ENCODE measurements at regions not wholly inside any gene's neighbourhood (a gene's known extent, or its start where the extent isn't known, plus 50 kb on each side); places are given as distances from the start of the nearest gene placed in this dataset.

GRCh38 chr6:142009647-142010046 is 123.1 kb upstream of the GJE1 start:
- no peaks in the 10 kb centered on the region for H3K27me3 ChIP-seq (ENCODE audit: control insufficient read depth, insufficient read depth, low read length)
- H3K4me3 ChIP-seq (ENCODE audit: low read depth, low read length): no peak overlapping the region
- Mint-ChIP-seq H3K9me3 (peaks cover 0 to 3% (median 0%) of the 10 kb centered on the region in 7 donors), H3K4me3 (no peak overlapping the region), H3K4me1 (peaks cover 0 to 4% (median 0%) of the 10 kb centered on the region in 4 donors), H3K27me3 (no peaks in the 10 kb centered on the region), H3K27ac (no peak overlapping the region), H3K36me3 (no peaks in the 10 kb centered on the region)
- H3K27ac ChIP-seq (ENCODE audit: insufficient read depth, low read length, poor library complexity, severe bottlenecking): no peak overlapping the region
- H3K4me1 ChIP-seq (ENCODE audit: control insufficient read depth, insufficient read depth, low read length, poor library complexity, severe bottlenecking): no peaks in the 10 kb centered on the region
- DNase-seq (no peak), ATAC-seq (ENCODE audit: low read depth in 2 of 2) (no peak)
- H3K36me3 ChIP-seq (ENCODE audit: control insufficient read depth, insufficient read depth, low read length): no peaks in the 10 kb centered on the region
- H3K9me3 ChIP-seq (ENCODE audit: control insufficient read depth in 2 of 2, low read length in 2 of 2): no peaks in the 10 kb centered on the region

GRCh38 chr6:142008781-142009180 is 123.9 kb upstream of the GJE1 start:
- Histone ChIP-seq H3K27me3 (ENCODE audit: control insufficient read depth, insufficient read depth, low read length) (no peaks in the 10 kb centered on the region), H3K4me1 (ENCODE audit: control insufficient read depth, insufficient read depth, low read length, poor library complexity, severe bottlenecking) (no peaks in the 10 kb centered on the region), H3K27ac (ENCODE audit: insufficient read depth, low read length, poor library complexity, severe bottlenecking) (no peak overlapping the region), H3K36me3 (ENCODE audit: control insufficient read depth, insufficient read depth, low read length) (no peaks in the 10 kb centered on the region), H3K4me3 (ENCODE audit: low read depth, low read length) (no peak overlapping the region), H3K9me3 (ENCODE audit: control insufficient read depth in 2 of 2, low read length in 2 of 2) (no peaks in the 10 kb centered on the region)
- H3K9me3 Mint-ChIP-seq: peaks cover 0 to 3% (median 0%) of the 10 kb centered on the region in 7 donors
- DNase-seq (no peak), ATAC-seq (ENCODE audit: low read depth in 2 of 2) (no peak)
- H3K27ac Mint-ChIP-seq: no peak overlapping the region
- H3K36me3 Mint-ChIP-seq: no peaks in the 10 kb centered on the region
- no peak overlapping the region for H3K4me3 Mint-ChIP-seq
- peaks cover 0 to 4% (median 0%) of the 10 kb centered on the region in 4 donors for H3K4me1 Mint-ChIP-seq
- H3K27me3 Mint-ChIP-seq: no peaks in the 10 kb centered on the region

GRCh38 chr6:142008016-142008735 is 124.5 kb upstream of the GJE1 start:
- ATAC-seq (ENCODE audit: low read depth in 2 of 2): no peak
- Histone ChIP-seq H3K4me1 (ENCODE audit: control insufficient read depth, insufficient read depth, low read length, poor library complexity, severe bottlenecking) (no peaks in the 10 kb centered on the region), H3K27me3 (ENCODE audit: control insufficient read depth, insufficient read depth, low read length) (no peaks in the 10 kb centered on the region)

GRCh38 chr6:142005021-142005420 is 127.7 kb upstream of the GJE1 start:
- no peaks in the 10 kb centered on the region for H3K9me3 ChIP-seq (ENCODE audit: control insufficient read depth in 2 of 2, low read length in 2 of 2)
- H3K36me3 Mint-ChIP-seq: no peaks in the 10 kb centered on the region
- H3K27me3 ChIP-seq (ENCODE audit: control insufficient read depth, insufficient read depth, low read length): no peaks in the 10 kb centered on the region
- ATAC-seq (ENCODE audit: low read depth in 2 of 2): no peak
- no peaks in the 10 kb centered on the region for H3K4me1 Mint-ChIP-seq
- H3K27ac Mint-ChIP-seq: no peak overlapping the region
- H3K4me3 ChIP-seq (ENCODE audit: low read depth, low read length): no peak overlapping the region
- no peaks in the 10 kb centered on the region for H3K36me3 ChIP-seq (ENCODE audit: control insufficient read depth, insufficient read depth, low read length)
- H3K27ac ChIP-seq (ENCODE audit: insufficient read depth, low read length, poor library complexity, severe bottlenecking): no peak overlapping the region
- no peaks in the 10 kb centered on the region for H3K27me3 Mint-ChIP-seq
- no peak overlapping the region for H3K4me3 Mint-ChIP-seq
- DNase-seq: no peak
- H3K4me1 ChIP-seq (ENCODE audit: control insufficient read depth, insufficient read depth, low read length, poor library complexity, severe bottlenecking): no peaks in the 10 kb centered on the region
- H3K9me3 Mint-ChIP-seq: peaks cover 0 to 3% (median 1%) of the 10 kb centered on the region in 7 donors

More at GRCh38 chr6:142008016-142008735, 124.5 kb upstream of the GJE1 start:
- H3K4me3 ChIP-seq (ENCODE audit: low read depth, low read length): no peak overlapping the region
- no peaks in the 10 kb centered on the region for H3K36me3 ChIP-seq (ENCODE audit: control insufficient read depth, insufficient read depth, low read length)
- Mint-ChIP-seq H3K36me3 (no peaks in the 10 kb centered on the region), H3K9me3 (peaks cover 0 to 3% (median 0%) of the 10 kb centered on the region in 7 donors), H3K27me3 (no peaks in the 10 kb centered on the region), H3K4me1 (peaks cover 0 to 1% (median 0%) of the 10 kb centered on the region in 4 donors), H3K4me3 (no peak overlapping the region), H3K27ac (no peak overlapping the region)
- no peak for DNase-seq
- no peaks in the 10 kb centered on the region for H3K9me3 ChIP-seq (ENCODE audit: control insufficient read depth in 2 of 2, low read length in 2 of 2)
- H3K27ac ChIP-seq (ENCODE audit: insufficient read depth, low read length, poor library complexity, severe bottlenecking): no peak overlapping the region

- no peaks in the 10 kb centered on the region for H3K36me3 Mint-ChIP-seq
- ATAC-seq (ENCODE audit: low read depth in 2 of 2) (no peak), DNase-seq (no peak)
- H3K27ac Mint-ChIP-seq: no peak overlapping the region
- Histone ChIP-seq H3K27ac (ENCODE audit: insufficient read depth, low read length, poor library complexity, severe bottlenecking) (no peak overlapping the region), H3K27me3 (ENCODE audit: control insufficient read depth, insufficient read depth, low read length) (no peaks in the 10 kb centered on the region), H3K4me1 (ENCODE audit: control insufficient read depth, insufficient read depth, low read length, poor library complexity, severe bottlenecking) (no peaks in the 10 kb centered on the region), H3K4me3 (ENCODE audit: low read depth, low read length) (no peak overlapping the region), H3K36me3 (ENCODE audit: control insufficient read depth, insufficient read depth, low read length) (no peaks in the 10 kb centered on the region), H3K9me3 (ENCODE audit: control insufficient read depth in 2 of 2, low read length in 2 of 2) (no peaks in the 10 kb centered on the region)
- no peak overlapping the region for H3K4me3 Mint-ChIP-seq
- peaks cover 0 to 21% (median 2%) of the 10 kb centered on the region in 7 donors for H3K9me3 Mint-ChIP-seq
- H3K27me3 Mint-ChIP-seq: no peaks in the 10 kb centered on the region
- H3K4me1 Mint-ChIP-seq: no peaks in the 10 kb centered on the region
Measured at GRCh38 chr6:142002825-142003405, 129.8 kb upstream of the GJE1 start.

- Mint-ChIP-seq H3K4me3 (no peak overlapping the region), H3K4me1 (no peaks in the 10 kb centered on the region), H3K9me3 (peaks cover 2 to 34% (median 9%) of the 10 kb centered on the region in 7 donors), H3K27ac (no peak overlapping the region), H3K36me3 (no peaks in the 10 kb centered on the region), H3K27me3 (no peaks in the 10 kb centered on the region)
- Histone ChIP-seq H3K9me3 (ENCODE audit: control insufficient read depth in 2 of 2, low read length in 2 of 2) (peaks cover 0 to 2% of the 10 kb centered on the region in 2 experiments), H3K27ac (ENCODE audit: insufficient read depth, low read length, poor library complexity, severe bottlenecking) (no peak overlapping the region), H3K4me3 (ENCODE audit: low read depth, low read length) (no peak overlapping the region), H3K36me3 (ENCODE audit: control insufficient read depth, insufficient read depth, low read length) (no peaks in the 10 kb centered on the region), H3K27me3 (ENCODE audit: control insufficient read depth, insufficient read depth, low read length) (no peaks in the 10 kb centered on the region), H3K4me1 (ENCODE audit: control insufficient read depth, insufficient read depth, low read length, poor library complexity, severe bottlenecking) (no peaks in the 10 kb centered on the region)
- no peak for DNase-seq
- ATAC-seq (ENCODE audit: low read depth in 2 of 2): no peak
Measured at GRCh38 chr6:141996823-141997222, 135.9 kb upstream of the GJE1 start.

GRCh38 chr6:141992109-141992508 is 140.6 kb upstream of the GJE1 start:
- peaks cover 0 to 12% (median 4%) of the 10 kb centered on the region in 7 donors for H3K9me3 Mint-ChIP-seq
- no peaks in the 10 kb centered on the region for H3K27me3 Mint-ChIP-seq
- H3K4me3 Mint-ChIP-seq: no peak overlapping the region
- H3K27ac Mint-ChIP-seq: no peak overlapping the region
- ATAC-seq (ENCODE audit: low read depth in 2 of 2): no peak
- Histone ChIP-seq H3K4me3 (ENCODE audit: low read depth, low read length) (no peak overlapping the region), H3K27ac (ENCODE audit: insufficient read depth, low read length, poor library complexity, severe bottlenecking) (no peak overlapping the region), H3K4me1 (ENCODE audit: control insufficient read depth, insufficient read depth, low read length, poor library complexity, severe bottlenecking) (no peaks in the 10 kb centered on the region), H3K36me3 (ENCODE audit: control insufficient read depth, insufficient read depth, low read length) (no peaks in the 10 kb centered on the region), H3K27me3 (ENCODE audit: control insufficient read depth, insufficient read depth, low read length) (no peaks in the 10 kb centered on the region), H3K9me3 (ENCODE audit: control insufficient read depth in 2 of 2, low read length in 2 of 2) (peaks cover 0 to 2% of the 10 kb centered on the region in 2 experiments)
- H3K36me3 Mint-ChIP-seq: no peaks in the 10 kb centered on the region
- no peak for DNase-seq
- no peaks in the 10 kb centered on the region for H3K4me1 Mint-ChIP-seq

GRCh38 chr6:141990840-141991239 is 141.9 kb upstream of the GJE1 start:
- DNase-seq (no peak), ATAC-seq (ENCODE audit: low read depth in 2 of 2) (no peak)
- H3K4me3 Mint-ChIP-seq: no peak overlapping the region
- Histone ChIP-seq H3K27ac (ENCODE audit: insufficient read depth, low read length, poor library complexity, severe bottlenecking) (no peak overlapping the region), H3K27me3 (ENCODE audit: control insufficient read depth, insufficient read depth, low read length) (no peaks in the 10 kb centered on the region), H3K4me1 (ENCODE audit: control insufficient read depth, insufficient read depth, low read length, poor library complexity, severe bottlenecking) (no peaks in the 10 kb centered on the region), H3K9me3 (ENCODE audit: control insufficient read depth in 2 of 2, low read length in 2 of 2) (peaks cover 0 to 2% of the 10 kb centered on the region in 2 experiments), H3K36me3 (ENCODE audit: control insufficient read depth, insufficient read depth, low read length) (no peaks in the 10 kb centered on the region), H3K4me3 (ENCODE audit: low read depth, low read length) (no peak overlapping the region)
- H3K27me3 Mint-ChIP-seq: no peaks in the 10 kb centered on the region
- H3K36me3 Mint-ChIP-seq: no peaks in the 10 kb centered on the region
- H3K9me3 Mint-ChIP-seq: peaks cover 0 to 6% (median 3%) of the 10 kb centered on the region in 7 donors
- no peak overlapping the region for H3K27ac Mint-ChIP-seq
- H3K4me1 Mint-ChIP-seq: no peaks in the 10 kb centered on the region

All from CD4-positive, CD25-positive, alpha-beta regulatory T cell (primary cell).